SKM-1 treated with dmso at 0.1 percent for 144 hours (cell line): ENCODE measurements at regions not wholly inside any gene's neighbourhood (a gene's known extent, or its start where the extent isn't known, plus 50 kb on each side); places are given as distances from the start of the nearest gene placed in this dataset.

ENCODE experiments used
- DNase-seq: peaks from one replicate; lab custom pipeline; 2025; ENCODE audit not compliant: unreplicated experiment; lab: John Stamatoyannopoulos, UW

- no peak for DNase-seq
Observed at GRCh38 chr3:18886331-18886730, 262.0 kb upstream of the KCNH8 start.

- DNase-seq = no peak
Observed at GRCh38 chr3:18885612-18886011, 262.7 kb upstream of the KCNH8 start.

GRCh38 chr3:18883571-18883970, 264.7 kb upstream of the KCNH8 start:
- peak; percentile 93 for DNase-seq

- no peak for DNase-seq
Observed at GRCh38 chr3:18880691-18881090, 267.6 kb upstream of the KCNH8 start.

DNA sequence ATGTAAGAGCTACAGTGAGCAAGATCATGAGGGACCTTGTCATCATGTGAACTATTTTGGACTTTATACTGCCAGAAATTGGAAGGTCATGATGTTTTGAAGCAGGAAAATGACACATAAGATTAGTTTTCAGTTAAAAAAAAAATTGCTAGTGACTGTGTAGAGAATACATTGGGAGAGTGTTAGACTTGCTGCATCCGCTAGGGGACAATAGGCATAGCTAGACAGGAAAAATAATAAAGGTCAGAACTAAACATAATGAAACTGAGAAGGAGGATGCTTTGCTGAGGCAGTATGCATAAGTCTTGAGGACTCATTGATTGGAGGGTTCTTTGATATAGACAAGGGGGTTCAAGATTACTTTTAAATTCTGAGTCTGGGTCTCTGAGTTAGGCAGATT, 275.8 kb upstream of the KCNH8 start:
- DNase-seq = no peak

DNA sequence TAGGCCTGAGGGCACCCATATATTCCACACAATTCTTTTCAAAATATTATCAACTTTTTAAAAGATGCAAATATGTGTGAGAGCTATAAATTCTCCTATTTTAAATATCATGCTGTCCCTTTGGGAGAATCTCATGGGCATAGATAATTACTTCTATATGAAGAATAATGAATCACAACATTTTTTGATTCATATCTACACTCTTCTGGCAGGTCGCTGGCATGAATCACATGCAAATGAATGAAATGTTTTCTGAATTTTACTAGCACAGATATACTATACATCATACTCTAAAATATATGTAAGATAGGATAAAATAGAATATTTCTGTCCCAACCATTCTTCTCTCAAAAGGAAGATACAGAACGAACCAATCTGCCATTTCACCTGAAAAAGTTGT, 277.7 kb upstream of the KCNH8 start:
- no peak for DNase-seq

GRCh38 chr3:18870074-18870640, 278.2 kb upstream of the KCNH8 start:
- DNase-seq = no peak

DNA sequence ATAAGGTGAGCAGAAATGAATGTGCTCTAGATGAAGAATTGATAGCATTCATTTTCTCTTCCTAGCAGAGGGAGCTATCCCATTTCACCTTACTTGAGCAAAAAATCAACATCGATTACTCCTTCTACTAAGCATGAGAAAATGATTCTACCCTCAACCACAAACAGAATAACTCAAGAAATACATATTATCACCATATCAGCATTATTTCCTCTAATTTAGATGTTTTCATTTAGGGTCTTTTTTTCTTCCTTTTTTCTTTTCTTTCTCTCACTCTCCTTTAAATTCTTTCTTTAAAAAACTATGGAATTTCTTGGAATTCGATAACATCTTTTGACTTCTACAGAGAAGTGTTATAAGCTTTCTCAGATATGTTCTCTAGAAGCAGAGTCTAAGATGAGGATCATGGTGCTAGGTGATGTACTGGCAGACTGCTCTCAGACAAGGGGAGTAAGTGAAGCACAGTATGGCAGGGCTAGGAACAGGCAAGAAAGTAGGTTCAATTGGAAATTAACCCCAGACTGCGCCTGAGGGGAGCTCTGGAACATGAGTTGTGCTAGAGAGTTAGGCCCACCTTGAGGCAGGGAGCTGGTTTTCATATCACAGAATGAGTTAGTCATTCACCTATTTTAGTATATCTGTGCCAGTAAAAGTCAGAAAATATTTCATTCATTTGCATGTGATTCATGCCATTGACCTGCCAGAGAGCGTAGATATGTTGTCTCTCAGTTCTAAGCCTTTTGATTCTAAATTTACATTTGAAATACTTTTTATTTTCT, 279.2 kb upstream of the KCNH8 start:
- no peak for DNase-seq

DNA sequence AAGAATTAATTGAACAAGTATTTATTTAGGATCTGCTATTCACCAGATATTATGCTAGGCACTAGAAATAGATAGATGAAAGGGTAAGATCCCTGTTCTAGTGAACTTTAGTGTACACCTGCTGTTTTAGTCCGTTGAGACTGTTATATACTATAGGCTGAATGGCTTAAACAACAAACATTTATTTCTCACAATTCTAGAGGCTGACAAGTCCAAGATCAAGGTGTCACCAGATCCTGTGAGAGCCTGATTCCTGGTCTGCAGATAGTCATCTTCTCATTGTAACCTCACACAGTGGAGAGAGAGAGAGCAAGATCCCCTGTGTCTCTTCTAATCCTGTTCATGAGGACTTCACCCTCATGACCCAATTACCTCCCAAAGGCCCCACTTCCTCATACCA, 281.4 kb upstream of the KCNH8 start:
- no peak for DNase-seq

DNA sequence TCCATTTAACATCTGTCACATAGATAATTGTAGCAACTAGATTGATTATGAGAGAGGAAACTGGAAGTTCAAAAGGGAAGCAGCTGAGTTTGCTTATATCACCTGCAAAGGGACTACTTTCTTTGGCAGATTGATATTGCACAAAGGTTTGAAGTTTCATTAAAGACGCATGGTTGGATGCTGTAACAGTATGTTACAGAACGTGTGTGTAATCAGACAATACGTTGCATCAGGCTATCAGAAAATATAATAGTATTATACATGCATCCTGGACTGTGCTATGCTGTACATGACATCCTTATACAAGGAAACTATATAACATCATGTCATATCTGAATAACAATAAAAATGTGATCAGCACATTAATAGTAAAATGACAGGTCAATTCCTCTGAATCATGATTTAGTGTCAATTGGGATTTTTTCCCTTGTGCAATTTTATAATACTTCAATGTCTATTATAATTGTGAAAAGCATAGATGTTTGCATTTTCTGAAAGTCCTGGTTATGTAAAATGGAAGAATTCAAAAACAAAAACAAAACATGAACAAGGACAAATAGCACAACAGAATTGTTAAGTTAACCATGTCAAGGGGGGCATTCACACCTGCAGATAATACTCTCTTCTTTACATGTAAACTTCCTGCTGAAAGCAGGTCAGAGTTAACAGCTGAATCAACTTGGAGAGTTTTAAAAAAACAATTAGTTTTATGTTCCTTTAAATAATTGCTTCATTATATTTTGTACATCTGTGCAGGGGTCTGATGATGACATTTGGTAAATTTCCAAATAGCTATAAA, 283.2 kb upstream of the KCNH8 start:
- no peak for DNase-seq

- no peak for DNase-seq
Observed at GRCh38 chr3:18862077-18862476, 286.2 kb upstream of the KCNH8 start.

DNA sequence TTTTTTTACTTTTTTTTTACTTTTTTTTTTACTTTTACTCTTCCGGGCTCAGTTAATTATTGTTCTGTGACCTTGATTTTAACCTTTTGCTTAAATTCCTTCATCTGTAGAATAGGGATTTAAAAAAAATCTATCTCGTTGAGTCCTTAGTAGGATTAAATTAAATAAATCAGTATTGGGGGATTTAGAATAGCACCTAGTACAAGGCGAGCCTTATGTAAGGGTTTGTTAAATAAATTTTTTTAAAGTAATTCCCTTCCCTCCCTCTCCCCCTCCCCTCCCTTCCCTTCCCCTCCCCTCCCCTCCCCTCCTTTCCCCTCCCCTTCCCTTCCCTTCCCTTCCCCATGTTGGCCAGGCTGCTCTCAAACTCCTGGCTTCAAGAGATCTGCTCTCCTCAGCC, 287.2 kb upstream of the KCNH8 start:
- DNase-seq = no peak

DNA sequence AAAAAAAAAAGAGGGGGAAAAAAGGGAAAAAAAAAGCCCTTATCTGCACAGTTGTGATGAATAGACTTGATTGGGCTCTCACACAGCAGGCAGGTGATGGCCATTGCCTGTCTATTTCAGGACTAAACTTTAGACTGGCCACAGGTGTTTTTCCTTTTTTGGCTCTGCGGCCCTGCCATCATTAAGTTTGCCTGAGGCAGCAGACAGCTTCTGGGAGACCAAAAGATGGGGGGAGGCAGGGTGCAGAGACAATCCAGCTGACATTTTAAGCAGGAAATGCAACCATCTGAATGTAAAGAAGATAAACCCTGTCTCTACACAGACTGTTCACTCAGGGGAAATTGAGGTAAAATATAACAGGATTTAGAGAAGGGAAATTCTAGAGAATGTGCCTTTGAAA, 295.0 kb upstream of the KCNH8 start:
- no peak for DNase-seq

GRCh38 chr3:18847583-18848197, 300.6 kb upstream of the KCNH8 start:
- peak; percentile 43 for DNase-seq

- no peak for DNase-seq
Observed at GRCh38 chr3:18843983-18844382, 304.3 kb upstream of the KCNH8 start.

- DNase-seq = no peak
Observed at GRCh38 chr3:18843188-18843587, 305.1 kb upstream of the KCNH8 start.

- DNase-seq = no peak
Observed at GRCh38 chr3:18841422-18842343, 306.6 kb upstream of the KCNH8 start.

- no peak for DNase-seq
Observed at GRCh38 chr3:18840535-18841137, 307.7 kb upstream of the KCNH8 start.

GRCh38 chr3:18838758-18839157, 309.6 kb upstream of the KCNH8 start:
- DNase-seq = no peak

GRCh38 chr3:18837137-18837755, 311.1 kb upstream of the KCNH8 start:
- DNase-seq = no peak
